K562 (cell line): ENCODE measurements at regions not wholly inside any gene's neighbourhood (a gene's known extent, or its start where the extent isn't known, plus 50 kb on each side); places are given as distances from the start of the nearest gene placed in this dataset.

Experiments used
- ATAC-seq: fragments of 200-7000 bp; cut with Tn5 transposase; 3 replicates; pipeline ENCODE4 v1.9.1; 2020; ENCODE audit warnings: moderate library complexity
- BruUV-seq: library from RNA; stranded (reverse); fragments of 400-500 nt; replicated peaks from 2 replicates; lab custom pipeline; 2021; lab: Mats Ljungman, UMichigan
- CTCF ChIA-PET: fragments of 300-600 bp; formaldehyde crosslinking; extraction: SDS; loops from one replicate; lab custom pipeline; 2021; ENCODE audit warnings: low intra/inter-chr PET ratio; lab: Yijun Ruan, JAX
- POLR2A ChIA-PET: fragments of 300-600, 350-650 bp; sonication (Branson Sonifier 250); formaldehyde crosslinking; extraction: SDS; loops from one replicate; lab custom pipeline; 2021; ENCODE audit warnings: antibody characterized with exemption, inconsistent platforms; lab: Yijun Ruan, JAX
- DNase-seq, 4 experiments: peaks; one replicate each; pipeline versions ENCODE4 v3.0.0 to v3.0.0-alpha.2; 2011 to 2018; ENCODE audit warnings: low spot score in 3 of 4, mixed read lengths in 3 of 4; ENCODE audit errors: extremely low read depth in 1 of 4
- FAIRE-seq: peaks from 2 replicates; lab custom pipeline; 2011; peaks lifted over from hg19 to GRCh38; lab: Jason Lieb, UNC
- H2AFZ ChIP-seq: 2 replicates; pipeline ENCODE4 v1.6.0; 2011; ENCODE audit warnings: low read depth, low read length, control low read depth, inconsistent platforms
- H3K27ac ChIP-seq: fragments of 200-600 bp; 3 replicates; pipeline ENCODE4 v1.8.0; 2011; ENCODE audit warnings: low read depth, mild to moderate bottlenecking, control low read depth, inconsistent platforms, low read length, moderate library complexity, mixed read lengths; ENCODE audit errors: extremely low read depth
- H3K27me3 ChIP-seq, 2 experiments: fragments of 300-600 bp in 1 of 2; 2 replicates in 1 of 2; 3 replicates in 1 of 2; pipeline versions ENCODE4 v1.6.0 to v1.8.0; 2011; ENCODE audit warnings: inconsistent platforms in 2 of 2, low read length in 2 of 2, mild to moderate bottlenecking in 1 of 2, mixed read lengths in 1 of 2, moderate library complexity in 1 of 2; ENCODE audit not compliant: control insufficient read depth in 2 of 2, insufficient read depth in 2 of 2
- H3K36me3 ChIP-seq: fragments of 300-600 bp; 3 replicates; pipeline ENCODE4 v1.8.0; 2011; ENCODE audit warnings: mild to moderate bottlenecking, low read length, inconsistent platforms; ENCODE audit not compliant: control insufficient read depth, insufficient read depth
- H3K4me1 ChIP-seq, 2 experiments: fragments of 200-600 bp in 1 of 2; replicated peaks in 1 of 2; 2 replicates in 1 of 2; 3 replicates in 1 of 2; pipeline versions ENCODE4 v1.5.1 to v1.8.0; 2011; ENCODE audit warnings: inconsistent platforms in 2 of 2, low read length in 2 of 2, mild to moderate bottlenecking in 1 of 2, mixed read lengths in 1 of 2, moderate library complexity in 1 of 2; ENCODE audit not compliant: control insufficient read depth in 2 of 2, insufficient read depth in 2 of 2
- H3K4me2 ChIP-seq: 2 replicates; pipeline ENCODE4 v1.6.1; 2011; ENCODE audit warnings: low read length, control low read depth, inconsistent platforms, mixed read lengths; ENCODE audit not compliant: insufficient read depth
- H3K4me3 ChIP-seq: fragments of 200-600 bp; sonication (generic), shearing (Covaris generic); 2 replicates; pipeline ENCODE4 v1.5.1; 2016; ENCODE audit warnings: control low read depth, inconsistent platforms
- H3K79me2 ChIP-seq: fragments of 200-600 bp; 3 replicates; pipeline ENCODE4 v1.8.0; 2011; ENCODE audit warnings: low read length, inconsistent platforms; ENCODE audit not compliant: control insufficient read depth, insufficient read depth
- H3K9ac ChIP-seq, 2 experiments: 2 replicates each; pipeline versions ENCODE4 v1.6.0 to v1.6.1; 2011; ENCODE audit warnings: low read depth in 2 of 2, low read length in 2 of 2, control low read depth in 1 of 2, inconsistent platforms in 1 of 2, mild to moderate bottlenecking in 1 of 2, mixed read lengths in 1 of 2; ENCODE audit not compliant: insufficient read depth in 1 of 2
- H3K9me1 ChIP-seq: one replicate; pipeline ENCODE4 v1.6.0; 2011; ENCODE audit warnings: inconsistent platforms, mild to moderate bottlenecking, low read length, moderate library complexity; ENCODE audit not compliant: control insufficient read depth, insufficient read depth
- H3K9me3 ChIP-seq: replicated peaks from 2 replicates; pipeline ENCODE4 v1.5.1; 2011; ENCODE audit warnings: low read depth, low read length, inconsistent platforms; ENCODE audit not compliant: control insufficient read depth, insufficient read depth
- H4K20me1 ChIP-seq: replicated peaks from 2 replicates; pipeline ENCODE4 v1.6.1; 2011; ENCODE audit warnings: low read length, inconsistent platforms, mixed read lengths; ENCODE audit not compliant: control insufficient read depth, insufficient read depth
- DNMT1 ChIP-seq: fragments of 450-650 bp; IDR thresholded peaks from 2 replicates; pipeline ENCODE4 v1.6.1; 2016; ENCODE audit warnings: antibody characterized with exemption, mild to moderate bottlenecking
- ELK3 ChIP-seq: fragments of 450-650 bp; formaldehyde crosslinking; IDR thresholded peaks from 2 replicates; pipeline ENCODE4 v1.4.0; 2020; ENCODE audit warnings: mild to moderate bottlenecking
- FOXJ3 ChIP-seq: sonication (generic); formaldehyde crosslinking; IDR thresholded peaks from 2 replicates; pipeline ENCODE4 v1.4.0; 2020; ENCODE audit warnings: mild to moderate bottlenecking, missing genetic modification reagents
- JUN ChIP-seq, 2 experiments: sonication (generic) in 1 of 2; formaldehyde crosslinking in 1 of 2; IDR thresholded peaks; 2 replicates each; pipeline versions ENCODE4 v1.6.1 to v1.8.0; 2012 to 2022; ENCODE audit warnings: borderline replicate concordance in 2 of 2, mild to moderate bottlenecking in 2 of 2, improper control_type of control experiment in 1 of 2, low read depth in 1 of 2, low read length in 1 of 2, missing genetic modification reagents in 1 of 2
- POLR2G ChIP-seq: fragments of 200-400 bp; formaldehyde crosslinking; IDR thresholded peaks from 2 replicates; pipeline ENCODE4 v1.6.1; 2017; ENCODE audit warnings: low read depth, mild to moderate bottlenecking, antibody characterized with exemption, low read length, moderate library complexity
- PTTG1 ChIP-seq: fragments of 450-650 bp; IDR thresholded peaks from 2 replicates; pipeline ENCODE4 v1.6.1; 2016; ENCODE audit warnings: low read depth, mild to moderate bottlenecking, missing genetic modification characterization, missing compliant biosample characterization
- RFX5 ChIP-seq: IDR thresholded peaks from 2 replicates; pipeline ENCODE4 v1.6.1; 2011; ENCODE audit warnings: low read depth, mild to moderate bottlenecking, improper control_type of control experiment, low read length
- SRF ChIP-seq, 2 experiments: fragments of 250-450, 450-650 bp in 1 of 2; sonication (Bioruptor Pico) in 1 of 2; sonication (generic) in 1 of 2; formaldehyde crosslinking; IDR thresholded peaks; 2 replicates each; pipeline versions ENCODE4 v1.5.0 to v1.5.1; 2020 to 2022; ENCODE audit warnings: mild to moderate bottlenecking in 1 of 2, missing genetic modification reagents in 1 of 2
- ZBTB2 ChIP-seq: fragments of 450-650 bp; IDR thresholded peaks from 2 replicates; pipeline ENCODE4 v1.6.1; 2016; ENCODE audit warnings: antibody characterized with exemption
- ZBTB7A ChIP-seq: IDR thresholded peaks from 2 replicates; pipeline ENCODE4 v1.6.1; 2011; ENCODE audit warnings: low read depth, mild to moderate bottlenecking, low read length, moderate library complexity, borderline replicate concordance; ENCODE audit not compliant: control insufficient read depth
- ZNF121 ChIP-seq: sonication (generic); formaldehyde crosslinking; conservative IDR thresholded peaks from 2 replicates; pipeline ENCODE4 v1.8.0; 2022; ENCODE audit warnings: missing genetic modification reagents
- ZNF511 ChIP-seq: sonication (generic); formaldehyde crosslinking; IDR thresholded peaks from 2 replicates; pipeline ENCODE4 v1.8.0; 2022; ENCODE audit warnings: mild to moderate bottlenecking, missing genetic modification reagents
- ZNF639 ChIP-seq, 2 experiments: fragments of 200-800 bp in 1 of 2; sonication (Bioruptor generic) in 1 of 2; sonication (generic) in 1 of 2; formaldehyde crosslinking in 1 of 2; IDR thresholded peaks in 1 of 2; conservative IDR thresholded peaks in 1 of 2; 2 replicates each; pipeline versions ENCODE4 v1.5.0 to v1.6.1; 2016 to 2020; ENCODE audit warnings: missing compliant biosample characterization in 1 of 2, missing genetic modification characterization in 1 of 2, missing genetic modification reagents in 1 of 2
- ZNF695 ChIP-seq: fragments of 450-650 bp; formaldehyde crosslinking; IDR thresholded peaks from 2 replicates; pipeline ENCODE4 v1.4.0; 2020; ENCODE audit warnings: mild to moderate bottlenecking, moderate library complexity
- WGBS: fragments of 100-300 bp; shearing (Covaris generic); methylation state at CpG from one replicate; pipeline ENCODE4 v1.1.6; 2016; ENCODE audit warnings: low coverage, mixed read lengths; ENCODE audit not compliant: insufficient coverage; ENCODE audit errors: missing lambda C conversion rate; 5-methylcytosine and 5-hydroxymethylcytosine counted together
- in situ Hi-C: fragments of 300-500 bp; cut with MboI; formaldehyde crosslinking; loops from 4 replicates; pipeline ENCODE4 v1.15.0; 2018; ENCODE audit warnings: inconsistent platforms, mixed read lengths
- intact Hi-C: fragments of 100-400 bp; cut with micrococcal nuclease; formaldehyde crosslinking; loops from 2 replicates; pipeline ENCODE4 v1.14.2; 2022

- Histone ChIP-seq H3K9ac (no peak overlapping the region), H3K27me3 (no peaks in the 10 kb centered on the region), H3K4me1 (peaks cover 0 to 16% of the 10 kb centered on the region in 2 experiments; a peak in 4 of 5 replicates), H3K9me3 (peaks cover 7% of the 10 kb centered on the region; the same call in 1 of the 2 replicates), H3K4me3 (no peak overlapping the region), H2AFZ (no peak overlapping the region), H3K4me2 (no peak overlapping the region), H3K79me2 (no peaks in the 10 kb centered on the region), H4K20me1 (no peaks in the 10 kb centered on the region), H3K9me1 (no peaks in the 10 kb centered on the region), H3K36me3 (no peaks in the 10 kb centered on the region; the same call in 2 of the 3 replicates), H3K27ac (no peak overlapping the region)
- 64% methylated on average over 6 of the region's 6 CpGs for WGBS
- in situ Hi-C loops: no loop called here
- no peak for ATAC-seq
- TF ChIP-seq ELK3 (CRISPR knock-in tag) (no peak), ZBTB2 (no peak), FOXJ3 (CRISPR knock-in tag) (no peak), RFX5 (no peak), PTTG1 (no peak), JUN (IDR thresholded peaks at IDR 0.05; ENCODE audit: borderline replicate concordance, low read depth, low read length) (no peak), JUN (CRISPR knock-in tag; IDR thresholded peaks at IDR 0.05; ENCODE audit: borderline replicate concordance) (no peak), ZBTB7A (no peak), DNMT1 (no peak), POLR2G (no peak), ZNF639 (CRISPR knock-in tag; conservative IDR thresholded peaks at IDR 0.05 in 1 of 2, IDR thresholded peaks at IDR 0.05 in 1 of 2) (no peak), SRF (CRISPR knock-in tag; IDR thresholded peaks at IDR 0.05) (no peak), ZNF511 (CRISPR knock-in tag) (no peak), ZNF121 (CRISPR knock-in tag) (no peak), ZNF695 (CRISPR knock-in tag) (no peak)
- CTCF ChIA-PET: no interaction called here
- no peak for FAIRE-seq
- POLR2A ChIA-PET: no interaction called here
- no TSS peak for BruUV-seq
- DNase-seq: no peak
- intact Hi-C loops: loop anchor here (10.0 kb wide), 1 partner anchor 66 kb away; the partner anchor contains the start of gene MYEOV
These were observed 67.1 kb downstream of the MYEOV start for GRCh38 chr11:69361048-69361447.
